Fibroblast of skin of right biceps (primary cell): ENCODE measurements at regions not wholly inside any gene's neighbourhood (a gene's known extent, or its start where the extent isn't known, plus 50 kb on each side); places are given as distances from the start of the nearest gene placed in this dataset.
"Not testable (repeated sequence)": the region's sequence is repeated elsewhere in the genome, so short reads cannot be mapped to it uniquely, and the experiment has no call there.

Experiments used
- DNase-seq: peaks from one replicate; pipeline ENCODE4 v3.0.0-alpha.2; 2013

- DNase-seq, result no peak
Observed at GRCh38 chrX:42832764-42833549, 55.0 kb upstream of the PPP1R2C start.

GRCh38 chrX:42833550-42833940, 55.6 kb upstream of the PPP1R2C start:
- DNase-seq, result not testable (repeated sequence)

DNA sequence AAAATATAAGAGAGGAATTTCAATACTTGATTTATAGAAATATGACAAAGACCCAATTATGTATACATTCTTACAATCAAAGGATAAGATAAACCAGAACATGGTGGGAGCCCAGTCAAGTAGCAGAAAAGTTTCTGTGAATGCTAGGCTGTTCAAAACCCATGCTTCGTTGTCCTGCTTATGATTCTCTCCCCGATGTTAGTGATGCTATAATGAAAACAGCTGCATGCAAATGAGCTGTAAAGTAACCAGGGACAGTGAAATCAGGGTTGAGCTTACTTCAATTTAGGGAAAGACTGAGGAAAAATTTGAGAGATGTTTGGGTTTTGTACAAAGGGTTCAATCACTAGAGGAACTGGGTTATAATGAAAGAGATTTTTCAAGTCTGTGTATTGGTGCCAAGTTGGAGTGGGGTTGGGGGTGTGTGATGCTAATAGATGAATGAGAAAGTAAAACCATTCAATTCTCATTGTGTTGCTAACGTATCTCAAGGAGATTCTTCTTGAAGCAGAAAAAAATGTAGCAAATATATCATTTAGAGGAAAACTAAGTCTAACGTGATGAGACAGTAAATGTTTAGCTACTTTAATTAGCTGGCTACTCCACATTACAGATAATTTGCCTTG, 59.3 kb upstream of the PPP1R2C start:
- DNase-seq, result no peak

GRCh38 chrX:42837747-42838146, 59.8 kb upstream of the PPP1R2C start:
- no peak for DNase-seq

DNA sequence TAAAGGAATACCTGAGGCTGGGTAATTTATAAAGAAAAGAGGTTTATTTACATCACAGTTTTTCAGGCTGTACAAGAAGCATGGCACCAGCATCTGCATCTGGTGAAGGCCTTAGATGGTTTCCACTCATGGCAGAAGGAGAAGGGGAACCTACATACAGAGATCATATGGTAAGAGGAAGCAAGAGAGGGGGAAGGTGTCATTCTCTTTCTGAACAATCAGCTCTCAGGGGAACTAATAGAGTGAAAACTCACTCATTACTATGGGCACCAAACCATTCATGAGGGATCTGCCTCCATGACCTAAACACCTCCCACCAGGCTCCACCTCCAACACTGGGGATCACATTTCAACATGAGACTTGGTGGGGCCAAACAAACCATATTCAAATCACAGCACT, 61.7 kb upstream of the PPP1R2C start:
- no peak for DNase-seq

DNA sequence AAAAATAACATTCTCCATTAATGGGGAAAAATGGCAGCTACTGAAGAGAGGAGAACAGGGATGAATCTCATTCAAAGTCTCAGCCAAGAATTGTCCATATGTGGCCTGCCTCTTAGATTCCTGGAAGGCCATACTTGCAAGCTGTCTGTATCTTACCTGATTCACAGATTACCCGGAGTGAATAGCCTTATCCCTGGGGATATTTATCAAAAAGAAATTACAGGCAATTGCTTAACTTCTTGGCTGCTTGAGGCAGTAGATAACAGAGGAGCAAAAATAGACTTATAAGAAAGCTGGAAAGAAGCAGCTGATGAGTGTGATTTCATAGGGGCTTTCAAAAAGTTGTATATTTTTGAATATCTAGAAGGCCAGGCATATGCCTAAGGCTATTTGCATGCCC, 68.8 kb upstream of the PPP1R2C start:
- DNase-seq, result peak; percentile 1

DNA sequence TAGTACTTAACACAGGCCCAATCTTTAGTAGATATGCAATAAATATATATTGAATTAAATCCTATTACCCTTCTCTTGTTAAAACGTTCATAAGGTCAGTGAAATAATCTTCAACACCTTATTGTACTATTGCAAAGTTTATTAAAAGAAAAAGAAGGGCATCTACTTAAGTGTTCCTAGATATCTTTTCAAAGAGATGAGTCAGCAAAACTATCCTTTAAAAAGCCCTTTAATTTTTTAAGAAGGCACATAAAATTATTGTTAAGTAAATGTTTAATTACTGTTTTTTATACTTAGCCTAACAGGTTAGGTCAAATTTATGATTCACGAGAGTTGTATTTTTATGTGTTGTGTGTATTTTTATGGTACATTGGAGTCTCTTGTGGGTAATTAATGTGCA, 77.3 kb upstream of the PPP1R2C start:
- no peak for DNase-seq

- DNase-seq, result no peak
Observed at GRCh38 chrX:42857766-42858165, 79.8 kb upstream of the PPP1R2C start.

DNA sequence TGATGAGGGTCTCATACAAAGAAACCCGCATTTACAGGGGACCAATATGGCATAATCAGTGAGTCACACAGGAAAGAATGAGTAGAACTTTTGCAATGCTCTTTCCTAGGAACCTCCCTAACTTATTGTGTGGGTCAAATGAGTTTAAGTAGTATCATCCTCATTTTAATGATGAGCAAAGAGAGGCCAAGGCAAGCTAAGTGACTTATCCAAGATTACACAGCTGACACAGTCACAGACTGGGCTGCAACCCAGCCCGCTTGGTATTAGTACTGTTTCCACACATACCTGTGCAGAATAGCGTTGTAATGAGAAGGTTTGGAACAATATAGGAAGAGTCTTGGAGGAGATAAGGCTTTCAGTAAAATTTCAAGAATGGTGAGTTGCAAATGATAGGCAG, 91.0 kb upstream of the PPP1R2C start:
- DNase-seq, result no peak

DNA sequence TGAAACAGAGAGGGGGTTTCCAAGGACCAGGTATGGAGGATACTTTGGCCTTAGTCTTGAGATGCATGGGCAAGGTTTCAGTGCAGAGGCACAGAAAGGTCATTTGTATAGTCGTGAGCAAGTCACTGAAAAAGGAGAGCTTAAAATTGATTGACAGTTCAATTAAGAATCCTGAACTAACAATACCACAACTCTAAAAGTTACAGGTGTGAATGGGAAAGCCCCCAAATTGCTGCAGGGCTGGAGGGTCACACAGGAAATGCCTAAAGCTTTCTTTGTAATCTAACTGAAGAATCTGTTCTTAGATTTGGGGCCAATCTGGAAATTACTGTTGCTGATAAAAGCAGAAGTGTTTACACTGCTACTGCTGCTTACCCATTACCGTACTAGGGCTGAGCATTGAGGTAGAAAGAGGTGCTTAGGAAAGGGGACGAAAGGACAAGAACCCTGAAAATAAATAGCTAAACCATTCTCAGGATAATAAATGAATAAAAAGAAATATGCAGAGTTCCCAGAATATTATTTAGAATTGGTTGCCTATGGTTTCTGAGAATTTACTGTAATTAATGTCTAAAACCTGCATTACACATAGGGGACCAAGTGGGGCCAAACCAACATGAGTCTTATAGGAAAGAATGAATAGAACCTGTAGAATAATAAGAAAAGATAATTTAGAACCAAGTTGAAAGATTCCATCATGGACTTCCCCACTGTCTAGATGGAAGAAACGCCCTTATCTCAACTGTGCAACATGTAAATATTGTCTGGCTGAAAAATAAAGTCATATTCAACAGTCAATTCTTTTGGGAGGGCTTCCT, 91.9 kb upstream of the PPP1R2C start:
- no peak for DNase-seq

GRCh38 chrX:42886519-42886918, 108.6 kb upstream of the PPP1R2C start:
- no peak for DNase-seq

DNA sequence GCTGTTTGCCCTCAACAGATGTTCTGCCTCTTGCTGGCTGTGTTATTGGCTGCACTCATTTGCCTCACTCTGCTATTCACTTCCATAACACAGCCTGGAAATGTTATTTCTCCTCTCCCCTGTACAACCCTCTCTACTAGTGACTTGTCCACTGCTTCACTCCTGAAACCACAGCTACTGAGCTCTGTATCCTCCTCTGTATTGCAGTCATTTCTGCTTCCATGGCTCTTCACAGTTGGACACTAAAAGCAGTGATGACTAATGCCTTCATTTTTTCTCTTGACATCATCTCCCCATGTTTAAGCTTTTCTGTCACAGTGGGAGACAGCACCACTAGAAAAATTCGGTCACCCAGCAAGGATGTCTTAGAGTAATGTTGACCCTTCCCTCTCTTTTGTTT, 123.0 kb upstream of the PPP1R2C start:
- DNase-seq, result peak; percentile 5

- no peak for DNase-seq
Observed at GRCh38 chrX:42902513-42902912, 124.5 kb upstream of the PPP1R2C start.

DNA sequence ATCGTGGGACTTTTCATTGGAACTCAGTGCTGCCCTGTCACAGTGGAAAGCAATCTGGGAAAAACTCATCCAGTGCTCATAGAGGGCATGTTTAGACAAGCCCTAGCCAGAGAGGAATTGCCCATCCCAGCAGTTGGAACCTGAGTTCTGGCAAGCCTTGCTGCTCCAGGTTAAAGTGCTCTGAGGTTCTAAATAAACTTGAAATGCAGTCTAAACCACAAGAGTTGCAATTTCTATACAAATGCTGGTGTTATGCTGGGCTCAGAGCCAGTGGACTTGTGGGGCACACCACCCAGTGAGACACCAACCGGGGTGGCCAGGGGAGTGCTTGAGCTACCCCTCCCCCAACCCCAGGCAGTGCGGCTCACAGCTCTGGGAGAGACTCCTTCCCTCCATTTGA, 142.8 kb upstream of the PPP1R2C start:
- no peak for DNase-seq

DNA sequence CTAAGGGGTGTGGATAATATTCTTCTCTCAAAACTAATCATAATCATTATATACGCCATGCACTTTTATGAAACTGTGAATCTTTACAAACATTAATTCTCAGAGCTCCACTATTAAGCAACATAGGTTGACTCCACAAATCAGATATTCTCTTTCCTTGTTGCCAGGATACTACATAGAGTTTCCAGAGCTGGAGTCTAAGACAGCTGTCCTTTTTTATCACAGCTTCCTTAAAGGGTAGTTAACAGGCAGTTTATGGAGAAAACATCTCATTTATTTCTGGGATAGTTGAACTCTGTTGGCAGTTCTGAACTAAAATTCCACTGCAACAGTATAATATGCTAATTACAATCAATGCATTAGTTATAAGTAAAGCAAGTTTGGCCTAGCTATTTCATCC, 152.1 kb upstream of the PPP1R2C start:
- no peak for DNase-seq

- no peak for DNase-seq
Observed at GRCh38 chrX:42930951-42931350, 153.0 kb upstream of the PPP1R2C start.

DNA sequence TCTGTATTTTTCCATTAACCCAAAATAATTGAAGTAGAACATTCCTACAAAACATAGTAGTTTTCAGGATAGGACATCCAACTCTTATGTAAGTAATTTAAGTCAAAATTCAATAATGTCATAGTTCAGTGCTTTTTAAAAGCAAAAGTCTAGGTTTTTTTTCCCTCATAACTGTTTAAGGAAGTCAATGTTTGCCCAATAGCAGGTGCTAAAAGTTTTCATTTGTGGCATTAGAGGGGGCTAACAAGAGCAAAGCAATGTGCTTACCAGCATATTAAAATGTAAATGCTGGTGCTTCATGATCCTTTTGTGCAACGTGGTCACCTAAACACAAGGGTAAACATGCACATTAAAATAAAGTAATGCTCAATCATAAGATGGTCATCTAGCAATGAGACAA, 155.2 kb upstream of the PPP1R2C start:
- no peak for DNase-seq

GRCh38 chrX:42934020-42934726, 156.2 kb upstream of the PPP1R2C start:
- DNase-seq, result no peak

GRCh38 chrX:42941671-42942070, 163.7 kb upstream of the PPP1R2C start:
- DNase-seq, result no peak

GRCh38 chrX:42943051-42943974, 165.3 kb upstream of the PPP1R2C start:
- no peak for DNase-seq

DNA sequence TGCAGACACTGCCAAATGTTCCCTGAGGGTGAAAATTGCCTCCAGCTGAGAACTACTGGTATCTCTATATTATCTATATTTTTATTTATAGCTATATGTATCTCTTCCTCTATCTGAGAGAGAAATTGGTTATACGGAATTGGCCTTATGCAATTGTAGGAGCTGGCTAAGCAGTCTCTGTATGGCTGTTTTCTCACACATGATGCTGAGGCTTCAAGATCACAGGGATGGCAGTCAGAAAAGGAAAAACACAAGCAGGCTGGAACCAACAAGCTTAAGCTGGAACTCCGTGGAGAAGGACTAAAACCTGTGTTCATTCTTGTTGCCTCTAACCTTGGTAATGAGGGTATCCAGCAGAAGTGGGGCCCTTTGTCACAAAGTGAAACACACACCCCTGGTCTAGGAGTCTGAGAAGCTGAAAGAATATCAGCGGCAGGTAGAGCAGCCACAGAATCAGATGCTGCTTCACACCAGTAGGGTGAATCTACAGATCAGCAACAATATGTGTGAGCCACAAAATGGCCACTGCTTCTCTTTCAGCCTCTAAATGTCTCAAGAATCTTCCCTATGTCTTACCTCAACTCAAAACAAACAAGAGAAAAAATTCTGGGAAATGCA, 166.5 kb upstream of the PPP1R2C start:
- DNase-seq, result no peak
